HAP-1 (cell line): ENCODE measurements at regions not wholly inside any gene's neighbourhood (a gene's known extent, or its start where the extent isn't known, plus 50 kb on each side); places are given as distances from the start of the nearest gene placed in this dataset.

Experiments used
- DNase-seq, 2 experiments: peaks; one replicate each; pipeline ENCODE4 v3.0.0-alpha.2; 2016 to 2020; ENCODE audit warnings: low spot score in 2 of 2
- H3K27me3 ChIP-seq: fragments of 250-450 bp; sonication (Bioruptor Pico); 2 replicates; pipeline ENCODE4 v1.5.1; 2020; ENCODE audit warnings: low read depth, mild to moderate bottlenecking, moderate library complexity
- H3K36me3 ChIP-seq: fragments of 250-450 bp; sonication (Bioruptor Pico); replicated peaks from 2 replicates; pipeline ENCODE4 v1.5.1; 2020; ENCODE audit warnings: mild to moderate bottlenecking
- H3K4me1 ChIP-seq: fragments of 250-450 bp; sonication (Bioruptor Pico); 2 replicates; pipeline ENCODE4 v1.5.1; 2020; ENCODE audit warnings: mild to moderate bottlenecking
- H3K4me3 ChIP-seq: fragments of 250-450 bp; sonication (Bioruptor Pico); 2 replicates; pipeline ENCODE4 v1.5.1; 2020; ENCODE audit warnings: mild to moderate bottlenecking, moderate library complexity
- H3K9me3 ChIP-seq: fragments of 250-450 bp; sonication (Bioruptor Pico); 2 replicates; pipeline ENCODE4 v1.5.1; 2020; ENCODE audit warnings: mild to moderate bottlenecking, moderate library complexity
- in situ Hi-C: fragments of 300-500 bp; cut with MboI; formaldehyde crosslinking; loops from 3 replicates; pipeline ENCODE4 v1.14.3; 2020; ENCODE audit warnings: low sequenced_read_pairs, inconsistent platforms, mixed read lengths

- no peaks in the 10 kb centered on the region for H3K4me1 ChIP-seq
- H3K4me3 ChIP-seq = no peak overlapping the region
- H3K36me3 ChIP-seq = no peaks in the 10 kb centered on the region
- DNase-seq = no peak
- H3K9me3 ChIP-seq = no peaks in the 10 kb centered on the region
- H3K27me3 ChIP-seq = no peaks in the 10 kb centered on the region
- in situ Hi-C loops = no loop called here
Observed at GRCh38 chr4:111837761-111838160, 307.5 kb upstream of the FAM241A start.

GRCh38 chr4:111838406-111838930 is 306.8 kb upstream of the FAM241A start:
- Histone ChIP-seq H3K4me3 (no peak overlapping the region), H3K36me3 (no peaks in the 10 kb centered on the region), H3K9me3 (no peaks in the 10 kb centered on the region), H3K4me1 (no peaks in the 10 kb centered on the region), H3K27me3 (no peaks in the 10 kb centered on the region)
- DNase-seq = no peak
- in situ Hi-C loops = no loop called here

DNA sequence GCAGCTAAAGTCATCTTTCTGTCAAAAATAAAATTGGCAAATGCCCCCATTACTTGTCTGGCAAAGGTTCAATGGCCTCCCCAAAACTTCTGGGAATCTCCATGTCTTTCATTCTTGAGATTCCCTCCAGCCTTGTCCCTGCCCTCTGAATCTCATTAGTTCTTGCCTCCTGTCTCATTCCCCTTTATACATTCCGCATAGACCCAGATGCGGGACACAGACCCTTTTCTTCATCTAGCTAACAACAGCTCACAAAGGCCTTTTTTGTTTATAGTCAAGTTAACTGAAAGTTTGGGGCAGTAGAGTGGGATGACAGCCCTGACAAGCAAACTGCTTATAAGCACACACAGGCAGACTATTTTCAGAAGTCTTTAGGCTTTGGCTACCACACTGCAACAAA is 306.1 kb upstream of the FAM241A start:
- in situ Hi-C loops = no loop called here
- H3K4me3 ChIP-seq = no peak overlapping the region
- H3K9me3 ChIP-seq = no peaks in the 10 kb centered on the region
- H3K4me1 ChIP-seq = no peaks in the 10 kb centered on the region
- H3K36me3 ChIP-seq = no peaks in the 10 kb centered on the region
- DNase-seq = no peak
- no peaks in the 10 kb centered on the region for H3K27me3 ChIP-seq

DNA sequence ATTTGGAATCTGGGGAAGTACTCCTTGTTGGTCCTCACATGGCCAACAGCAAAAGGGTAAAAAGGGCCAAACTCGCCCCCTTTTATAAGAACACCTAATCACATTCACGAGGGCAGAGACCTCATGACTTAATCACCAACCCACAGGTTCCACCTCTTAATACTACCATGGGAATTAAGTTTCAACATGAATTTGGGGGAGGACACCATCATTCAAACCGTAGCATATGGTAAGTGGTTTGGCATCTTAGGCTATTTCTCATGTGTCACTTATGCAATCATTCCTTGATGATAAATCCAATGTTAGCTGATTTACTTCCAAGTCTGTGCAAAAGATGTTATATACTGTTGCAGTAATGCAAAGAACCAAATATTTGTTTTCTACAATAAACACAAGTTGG is 302.9 kb upstream of the FAM241A start:
- Histone ChIP-seq H3K4me3 (no peak overlapping the region), H3K9me3 (no peaks in the 10 kb centered on the region), H3K27me3 (no peaks in the 10 kb centered on the region), H3K4me1 (no peaks in the 10 kb centered on the region), H3K36me3 (no peaks in the 10 kb centered on the region)
- in situ Hi-C loops = no loop called here
- DNase-seq = no peak

DNA sequence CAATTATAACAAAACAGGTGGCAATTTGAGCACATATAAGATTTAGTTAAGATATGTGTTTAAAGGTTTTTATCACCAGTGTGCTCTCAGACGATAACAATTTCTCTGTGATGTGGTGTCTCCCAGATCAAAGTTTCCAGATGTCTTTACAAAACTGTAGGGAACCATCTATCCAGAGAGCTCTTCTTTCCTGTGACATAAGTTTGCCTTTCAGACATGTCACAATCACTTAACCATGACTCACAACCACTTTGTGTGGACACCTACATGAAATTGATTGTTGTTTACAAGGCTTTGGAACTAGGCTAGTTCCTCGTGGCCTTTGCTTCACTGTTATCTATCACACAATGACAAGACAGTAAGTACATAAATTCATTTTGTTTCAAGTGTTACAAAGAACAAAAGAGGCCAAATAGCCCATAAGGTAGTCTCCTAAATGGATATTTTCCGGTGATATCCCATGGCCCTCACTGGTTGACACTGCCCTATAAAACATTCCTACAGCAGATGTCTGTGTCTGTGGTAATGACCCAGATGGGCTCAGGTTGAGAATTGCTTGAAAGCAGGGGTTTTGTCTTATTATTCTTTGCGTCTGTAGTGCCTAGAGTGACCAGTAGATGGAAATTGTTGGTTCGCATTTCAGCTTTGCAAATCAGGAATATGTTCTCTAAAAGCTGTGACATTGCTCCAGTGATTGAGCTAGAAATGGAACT is 297.8 kb upstream of the FAM241A start:
- Histone ChIP-seq H3K4me3 (no peak overlapping the region), H3K36me3 (no peaks in the 10 kb centered on the region), H3K27me3 (peaks cover 5% of the 10 kb centered on the region), H3K4me1 (no peaks in the 10 kb centered on the region), H3K9me3 (no peaks in the 10 kb centered on the region)
- peak; percentile 10 to 16 for DNase-seq
- in situ Hi-C loops = no loop called here

DNA sequence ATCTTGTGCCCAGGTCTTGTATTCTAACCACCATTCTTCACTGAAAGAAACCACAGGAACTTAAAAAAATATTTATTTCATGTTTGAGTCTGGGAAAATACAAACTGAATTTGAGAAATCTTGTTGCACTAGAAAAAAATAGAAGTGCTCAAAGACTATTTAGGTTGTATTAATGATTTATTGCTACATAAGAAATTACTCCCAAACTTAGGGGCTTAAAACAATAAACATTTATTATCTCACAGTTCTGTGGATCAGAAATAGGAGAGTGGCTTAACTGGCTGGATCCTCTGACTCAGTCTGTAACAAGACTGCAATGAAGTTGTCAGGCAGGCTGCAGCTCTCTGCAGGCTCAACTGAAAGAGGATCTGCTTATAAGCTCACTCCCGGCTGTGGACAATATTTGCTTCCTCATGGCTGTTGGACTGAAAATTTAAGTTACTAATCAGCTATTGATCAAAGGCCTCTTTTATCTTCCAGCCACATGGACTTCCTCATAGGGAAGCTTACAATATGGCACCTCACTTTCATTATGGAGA is 295.4 kb upstream of the FAM241A start:
- H3K36me3 ChIP-seq = no peaks in the 10 kb centered on the region
- in situ Hi-C loops = no loop called here
- peaks cover 5% of the 10 kb centered on the region for H3K27me3 ChIP-seq
- DNase-seq = no peak
- H3K4me3 ChIP-seq = no peak overlapping the region
- no peaks in the 10 kb centered on the region for H3K4me1 ChIP-seq
- no peaks in the 10 kb centered on the region for H3K9me3 ChIP-seq

DNA sequence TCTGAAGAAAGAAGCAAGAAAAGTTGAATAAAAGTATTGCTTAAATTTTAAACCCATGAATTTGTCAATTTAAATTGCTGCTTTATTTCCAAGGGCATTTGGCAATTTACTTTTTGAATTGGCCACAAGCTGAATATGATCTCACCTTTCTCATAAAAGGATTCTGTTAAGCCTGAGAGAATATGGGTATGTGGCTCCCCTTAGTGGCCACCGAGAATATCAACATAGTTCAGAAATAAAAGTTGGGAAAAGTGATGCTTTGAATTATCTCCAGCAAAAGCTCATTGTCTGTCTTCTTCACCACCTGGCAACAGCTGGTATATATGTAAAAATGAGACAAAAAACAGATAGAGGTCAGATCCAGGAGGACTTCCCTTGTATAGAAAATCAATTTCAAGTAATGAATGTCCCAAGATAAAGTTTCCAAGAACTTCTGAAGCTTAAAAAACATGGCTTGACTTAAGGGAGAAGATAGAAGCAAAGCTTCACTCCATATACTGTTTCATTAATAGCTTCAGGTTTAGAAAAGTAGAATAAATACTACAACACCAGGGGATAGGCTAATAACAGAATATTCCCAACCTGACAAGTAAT is 290.7 kb upstream of the FAM241A start:
- Histone ChIP-seq H3K27me3 (peaks cover 19% of the 10 kb centered on the region), H3K4me1 (no peaks in the 10 kb centered on the region), H3K9me3 (no peaks in the 10 kb centered on the region), H3K36me3 (no peaks in the 10 kb centered on the region), H3K4me3 (no peak overlapping the region)
- DNase-seq = peak; percentile 44 to 60
- in situ Hi-C loops = no loop called here

GRCh38 chr4:111855308-111855707 is 289.9 kb upstream of the FAM241A start:
- no peak for DNase-seq
- in situ Hi-C loops = no loop called here
- Histone ChIP-seq H3K4me1 (no peaks in the 10 kb centered on the region), H3K36me3 (no peaks in the 10 kb centered on the region), H3K4me3 (no peak overlapping the region), H3K27me3 (peaks cover 24% of the 10 kb centered on the region), H3K9me3 (no peaks in the 10 kb centered on the region)

GRCh38 chr4:111864066-111864465 is 281.2 kb upstream of the FAM241A start:
- no peak overlapping the region for H3K4me3 ChIP-seq
- in situ Hi-C loops = no loop called here
- DNase-seq = no peak

DNA sequence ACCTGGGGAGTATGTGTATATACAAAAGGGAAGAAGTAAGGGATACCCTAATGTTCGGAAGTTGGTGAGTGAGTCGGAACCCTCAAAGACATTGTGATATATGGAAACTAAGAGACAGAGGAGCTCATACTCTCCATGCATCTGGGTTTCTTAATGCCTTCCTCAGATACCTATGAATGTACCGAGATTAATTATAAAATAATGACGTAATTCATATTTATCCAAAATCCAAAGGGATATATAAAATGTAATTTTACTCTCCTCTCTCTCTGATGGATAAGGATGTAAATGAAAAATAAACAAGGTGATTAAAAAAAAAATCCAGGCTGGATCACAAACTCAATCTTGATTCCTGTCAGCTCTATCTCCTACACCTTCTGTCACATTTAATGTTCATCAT is 275.9 kb upstream of the FAM241A start:
- in situ Hi-C loops = no loop called here
- H3K27me3 ChIP-seq = no peaks in the 10 kb centered on the region; the same call in 1 of the 2 replicates
- no peaks in the 10 kb centered on the region for H3K36me3 ChIP-seq
- H3K4me1 ChIP-seq = peaks cover 4% of the 10 kb centered on the region; the same call in 1 of the 2 replicates
- no peak overlapping the region for H3K4me3 ChIP-seq
- no peak for DNase-seq
- no peaks in the 10 kb centered on the region for H3K9me3 ChIP-seq

More at GRCh38 chr4:111864066-111864465, 281.2 kb upstream of the FAM241A start:
- no peaks in the 10 kb centered on the region for H3K9me3 ChIP-seq
- H3K27me3 ChIP-seq = peaks cover 10% of the 10 kb centered on the region
- H3K36me3 ChIP-seq = no peaks in the 10 kb centered on the region
- H3K4me1 ChIP-seq = no peaks in the 10 kb centered on the region

- in situ Hi-C loops = no loop called here
- Histone ChIP-seq H3K9me3 (no peaks in the 10 kb centered on the region), H3K4me1 (peaks cover 4% of the 10 kb centered on the region; the same call in 1 of the 2 replicates), H3K4me3 (no peak overlapping the region), H3K36me3 (no peaks in the 10 kb centered on the region), H3K27me3 (no peaks in the 10 kb centered on the region; the same call in 1 of the 2 replicates)
- DNase-seq = no peak
Observed at GRCh38 chr4:111871802-111872201, 273.5 kb upstream of the FAM241A start.

GRCh38 chr4:111873801-111874200 is 271.5 kb upstream of the FAM241A start:
- Histone ChIP-seq H3K9me3 (no peaks in the 10 kb centered on the region), H3K27me3 (peaks cover 6% of the 10 kb centered on the region), H3K4me1 (peaks cover 4% of the 10 kb centered on the region; the same call in 1 of the 2 replicates), H3K4me3 (no peak overlapping the region), H3K36me3 (no peaks in the 10 kb centered on the region)
- DNase-seq = no peak
- in situ Hi-C loops = no loop called here

DNA sequence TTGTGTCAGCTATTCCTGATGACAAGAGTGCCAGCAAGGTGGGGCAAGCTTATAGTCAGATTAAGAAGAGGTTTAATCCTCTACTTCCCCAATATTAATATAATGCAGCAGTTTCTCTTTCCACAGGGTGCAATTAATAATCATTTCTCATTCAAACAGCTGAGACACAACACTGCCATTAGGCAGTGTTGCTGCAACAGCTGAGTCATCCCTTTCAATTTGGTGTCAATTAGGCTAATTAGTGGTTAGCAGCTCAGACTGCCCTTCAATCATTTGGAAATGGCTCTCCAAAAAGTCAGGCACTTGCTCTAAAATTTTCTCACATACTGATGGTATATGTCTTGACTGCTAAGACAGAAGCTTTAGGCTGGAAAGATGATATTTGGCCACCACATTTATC is 265.7 kb upstream of the FAM241A start:
- Histone ChIP-seq H3K9me3 (no peaks in the 10 kb centered on the region), H3K4me3 (no peak overlapping the region), H3K27me3 (peaks cover 11% of the 10 kb centered on the region), H3K4me1 (no peaks in the 10 kb centered on the region), H3K36me3 (no peaks in the 10 kb centered on the region)
- in situ Hi-C loops = no loop called here
- DNase-seq = no peak

DNA sequence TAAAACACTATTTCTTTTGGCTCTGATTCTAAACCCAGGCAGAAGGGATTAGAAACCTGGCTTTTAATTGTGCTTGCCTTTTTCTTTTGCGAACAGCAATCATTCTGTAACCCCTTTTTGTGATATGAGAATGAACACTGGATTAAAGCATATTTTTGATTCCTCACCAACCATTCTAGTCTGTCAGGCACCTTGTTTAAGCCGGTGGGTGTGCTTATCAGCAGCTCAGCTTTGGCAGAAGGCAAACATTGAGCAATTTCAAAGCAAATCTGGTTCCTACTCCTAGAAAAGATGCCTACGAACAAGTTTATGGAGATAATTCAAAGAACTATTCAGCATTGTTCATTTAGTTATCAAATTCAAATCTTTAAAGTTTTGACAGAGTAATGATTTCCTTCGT is 265.1 kb upstream of the FAM241A start:
- no peaks in the 10 kb centered on the region for H3K36me3 ChIP-seq
- no peaks in the 10 kb centered on the region for H3K4me1 ChIP-seq
- in situ Hi-C loops = no loop called here
- no peak for DNase-seq
- H3K4me3 ChIP-seq = no peak overlapping the region
- no peaks in the 10 kb centered on the region for H3K9me3 ChIP-seq
- peaks cover 11% of the 10 kb centered on the region for H3K27me3 ChIP-seq
